GM18520 (cell line): ENCODE measurements at regions not wholly inside any gene's neighbourhood (a gene's known extent, or its start where the extent isn't known, plus 50 kb on each side); places are given as distances from the start of the nearest gene placed in this dataset.

Source experiments
- ATAC-seq: cut with Tn5 transposase; IDR thresholded peaks from one replicate; pipeline ENCODE4 v1.9.1; 2021; ENCODE audit not compliant: unreplicated experiment

DNA sequence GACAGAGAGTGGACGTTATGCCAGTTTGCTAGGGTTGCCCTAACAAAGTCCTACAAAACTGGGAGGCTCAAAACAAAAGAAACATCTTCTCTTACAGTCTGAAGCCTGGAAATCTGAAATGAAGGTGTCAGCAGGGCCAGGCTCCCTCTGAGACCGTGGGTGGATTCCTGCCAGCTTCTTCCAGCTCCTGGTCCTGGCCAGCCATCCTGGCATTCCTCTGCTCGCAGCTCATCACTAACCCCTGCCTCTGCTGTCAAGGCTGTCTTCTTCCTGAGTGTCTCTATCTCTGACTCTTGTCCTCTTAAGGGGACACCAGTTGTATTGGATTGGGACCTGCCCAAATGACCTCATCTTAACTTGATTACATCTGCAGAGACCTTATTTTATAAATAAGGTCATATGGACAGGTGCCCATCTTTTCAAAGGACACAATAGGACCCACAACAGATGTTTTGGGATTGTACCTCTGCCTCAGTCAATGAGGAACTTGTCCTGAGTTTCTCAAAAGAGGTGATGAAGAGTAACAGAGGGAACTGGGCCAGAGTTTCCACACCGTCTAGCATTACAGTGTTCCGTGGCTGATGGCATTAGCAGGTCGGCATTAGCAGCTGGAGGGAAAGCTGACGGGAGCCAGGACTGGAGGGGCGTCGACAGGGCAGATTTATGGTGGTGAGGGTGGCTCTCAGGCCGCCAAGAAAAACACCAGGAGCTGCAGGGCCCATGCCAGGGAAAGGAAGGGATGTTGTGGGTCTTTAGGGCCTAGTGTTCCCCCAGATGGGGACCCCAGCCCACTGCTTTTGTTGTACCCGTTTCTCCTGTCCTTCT is 157.3 kb downstream of the TBXT start:
- ATAC-seq = no peak

DNA sequence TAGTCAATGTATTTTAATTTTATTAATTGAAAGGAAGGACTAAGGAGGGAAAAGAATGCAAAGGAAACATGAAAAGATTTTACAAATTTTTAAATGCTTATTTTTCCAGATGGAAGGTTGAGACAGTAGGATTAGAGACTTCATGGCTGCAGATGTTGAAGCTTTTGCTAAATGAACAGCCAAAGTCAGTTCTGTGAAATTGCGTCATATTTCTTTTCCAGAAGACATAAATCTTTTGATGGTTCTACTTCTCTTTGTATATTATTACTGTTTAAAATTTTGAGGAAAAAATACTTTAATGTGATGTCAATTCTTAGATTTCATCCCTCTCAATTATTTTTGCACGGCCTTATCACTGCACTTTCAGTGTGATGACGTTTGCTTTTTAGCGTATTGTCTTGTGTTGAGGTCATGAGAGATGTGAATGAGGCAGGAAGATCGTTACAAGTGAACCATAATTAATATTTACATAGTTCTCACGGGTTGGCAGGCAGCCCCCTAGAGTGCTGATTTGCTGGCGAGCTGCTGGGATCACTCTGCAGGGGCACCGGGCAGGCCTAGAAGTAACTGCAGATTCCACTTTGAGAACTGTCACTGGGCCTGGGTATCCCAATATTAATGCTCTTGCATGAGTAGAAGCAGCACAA is 158.1 kb downstream of the TBXT start:
- no peak for ATAC-seq

DNA sequence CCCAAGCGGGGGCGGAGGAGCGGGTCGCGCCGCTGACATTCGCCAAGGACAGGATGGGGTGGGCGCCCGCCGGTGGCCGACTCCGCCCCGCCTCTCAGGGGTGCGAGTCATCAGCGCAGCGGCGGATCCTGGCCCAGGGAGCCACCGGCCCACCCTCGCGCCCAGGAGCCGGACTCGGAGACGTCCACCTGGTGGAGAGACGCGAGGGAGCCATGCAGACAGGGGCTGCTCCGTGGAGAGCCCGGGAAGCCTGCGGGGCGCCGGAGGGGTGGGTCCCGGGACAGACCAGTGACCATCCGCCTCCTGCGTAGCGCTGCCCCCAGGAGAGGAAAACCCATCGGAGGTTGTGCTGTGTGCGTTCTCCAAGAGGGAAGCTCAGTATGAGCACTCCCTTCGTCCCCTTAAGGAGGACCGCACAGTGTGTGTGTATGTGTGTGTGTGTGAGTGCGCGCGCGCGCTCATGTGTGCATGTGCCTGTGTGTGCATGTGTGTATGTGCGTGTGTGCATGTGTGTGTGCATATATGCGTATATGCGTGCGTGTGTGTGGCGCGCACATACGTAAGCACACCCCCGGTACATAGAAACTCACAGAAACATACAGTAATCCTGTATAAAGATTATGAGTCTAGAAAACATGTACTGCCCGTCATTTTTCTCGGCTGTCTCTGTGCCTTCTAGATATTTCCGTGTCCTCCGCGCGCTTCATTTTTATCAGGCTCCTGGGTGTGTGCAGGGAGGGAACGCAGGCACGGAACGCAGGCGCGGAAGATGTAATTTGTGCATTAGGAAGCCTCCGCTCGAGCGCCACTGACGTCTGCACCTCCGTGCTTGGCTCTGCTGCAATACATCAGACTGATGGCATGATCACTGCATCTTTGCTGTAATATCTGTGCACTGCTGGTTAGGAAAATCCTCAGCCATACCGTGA is 158.9 kb downstream of the TBXT start:
- ATAC-seq = no peak

GRCh38 chr6:166007349-166008263 is 160.0 kb downstream of the TBXT start:
- ATAC-seq = no peak

DNA sequence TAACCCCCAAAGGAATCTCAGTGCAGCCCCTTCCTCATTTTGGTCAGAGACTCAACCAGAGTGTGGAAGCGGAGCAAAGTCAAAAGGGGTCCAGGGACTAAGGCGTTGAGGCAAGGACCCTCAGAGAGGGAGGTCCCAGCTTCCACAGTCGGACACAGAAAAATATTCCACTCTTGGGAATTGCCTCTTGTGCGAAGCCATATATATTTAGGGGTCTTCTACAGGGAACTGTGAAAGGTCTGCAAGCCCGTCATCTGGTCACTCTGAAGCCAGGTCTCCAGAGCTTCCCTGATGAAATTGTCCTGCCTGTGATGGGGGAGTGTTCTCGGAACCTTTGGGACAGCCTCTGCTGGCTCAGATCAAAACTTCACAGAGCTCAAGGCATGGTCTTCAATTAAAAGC is 160.8 kb downstream of the TBXT start:
- ATAC-seq = no peak

DNA sequence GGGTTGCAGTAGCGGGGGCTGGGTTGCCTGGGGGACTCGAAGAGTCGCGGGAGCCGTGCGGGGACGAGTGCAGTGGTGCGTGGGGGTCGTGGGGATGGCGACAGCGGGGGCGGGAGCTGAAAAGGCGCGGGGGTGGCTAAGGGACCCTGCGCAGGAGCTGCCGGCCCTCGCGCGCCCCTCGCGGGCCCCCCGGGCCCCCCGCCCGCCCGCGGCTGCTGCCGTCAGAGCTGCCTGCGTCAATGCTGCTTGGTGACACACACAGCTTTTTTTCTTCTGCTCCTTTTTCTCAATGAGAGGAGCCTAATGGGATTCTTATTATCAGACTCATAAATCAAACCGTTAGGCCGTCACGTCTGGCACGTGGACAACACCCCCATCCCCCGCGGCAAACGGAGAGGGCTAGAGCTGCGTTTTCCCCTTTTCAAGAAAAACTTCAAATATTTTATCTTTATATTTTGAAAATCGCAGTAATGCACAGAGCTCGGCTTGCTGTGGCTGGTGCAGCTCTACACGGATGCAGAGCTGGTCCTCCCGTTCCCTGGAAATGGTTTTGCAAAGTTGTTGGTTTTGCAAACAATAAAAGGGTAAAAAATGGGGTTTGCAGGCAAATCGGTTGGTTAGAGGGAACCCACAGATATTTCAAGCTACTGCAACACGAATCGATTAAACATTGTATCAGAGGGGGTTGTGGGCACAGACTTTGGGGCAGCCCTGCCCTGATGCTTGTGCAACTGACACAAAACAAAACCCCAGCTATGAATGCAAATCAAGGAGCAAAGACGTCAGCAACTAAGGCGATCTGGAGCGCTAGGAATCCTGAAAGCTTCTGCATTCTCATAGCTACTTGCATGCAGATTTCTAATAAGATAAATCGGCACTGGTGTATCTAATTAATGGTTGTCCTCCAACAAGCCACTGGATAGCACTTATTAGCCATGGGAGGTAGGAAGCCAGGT is 161.4 kb downstream of the TBXT start:
- ATAC-seq = no peak

GRCh38 chr6:166005401-166005943 is 162.2 kb downstream of the TBXT start:
- no peak for ATAC-seq

GRCh38 chr6:166004876-166005275 is 162.8 kb downstream of the TBXT start:
- ATAC-seq = no peak

DNA sequence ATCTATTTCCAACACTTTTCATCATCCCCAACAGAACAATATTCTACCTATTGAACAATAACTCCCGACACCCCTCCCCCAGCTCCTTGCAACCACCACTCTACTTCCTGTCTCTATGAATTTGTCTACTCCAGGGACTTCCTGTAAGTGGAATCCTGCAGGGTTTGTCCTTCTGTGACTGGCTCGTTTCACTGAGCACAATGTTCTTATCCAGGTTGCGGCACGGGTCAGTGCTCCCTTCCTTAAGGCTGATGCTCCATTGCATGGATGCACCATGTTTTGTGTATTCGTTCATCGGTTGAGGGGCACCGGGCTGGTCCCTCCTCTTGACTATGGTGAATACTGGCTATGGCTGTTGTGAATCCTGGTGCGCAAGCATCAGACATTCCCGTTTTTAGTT is 163.2 kb downstream of the TBXT start:
- ATAC-seq = no peak

DNA sequence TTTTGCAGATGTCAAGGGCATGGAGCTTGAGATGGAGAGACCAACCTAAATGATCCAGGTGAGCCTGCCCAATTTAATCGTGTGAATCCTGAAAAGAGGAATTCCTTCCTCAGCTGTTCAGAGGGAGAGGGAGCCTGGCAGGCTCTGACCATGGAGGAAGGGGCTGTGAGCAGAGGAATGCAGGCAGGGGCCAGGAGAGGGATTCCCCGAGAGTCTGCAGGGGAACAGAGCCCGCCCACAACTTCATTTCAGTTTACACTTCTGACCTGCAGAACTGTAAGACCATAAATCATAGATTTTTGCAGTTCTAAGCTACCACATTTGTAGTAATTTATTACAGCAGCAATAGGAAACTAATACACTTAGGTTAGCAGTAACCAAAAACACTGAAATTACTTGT is 164.1 kb downstream of the TBXT start:
- no peak for ATAC-seq

GRCh38 chr6:166001359-166001758 is 166.3 kb downstream of the TBXT start:
- no peak for ATAC-seq

DNA sequence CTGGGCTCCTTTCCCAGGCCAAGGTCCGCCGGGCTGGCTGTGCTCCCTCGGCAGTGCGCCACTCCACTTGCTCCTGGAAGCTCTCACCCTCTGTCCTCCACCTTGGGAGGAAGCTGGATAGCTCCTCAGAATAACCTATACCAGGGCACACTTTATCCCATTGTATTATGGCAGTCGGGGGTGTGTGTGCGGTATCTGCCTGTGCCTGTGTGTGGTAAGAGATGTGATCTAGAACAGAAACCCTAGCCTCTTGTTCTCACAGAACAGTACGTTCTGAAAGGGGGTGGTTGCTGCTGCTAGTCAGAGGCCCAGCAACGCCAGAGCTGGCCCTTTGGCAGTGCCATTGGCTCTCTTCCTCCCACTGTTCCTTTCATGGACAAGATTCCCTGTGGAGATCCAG is 168.4 kb downstream of the TBXT start:
- no peak for ATAC-seq

DNA sequence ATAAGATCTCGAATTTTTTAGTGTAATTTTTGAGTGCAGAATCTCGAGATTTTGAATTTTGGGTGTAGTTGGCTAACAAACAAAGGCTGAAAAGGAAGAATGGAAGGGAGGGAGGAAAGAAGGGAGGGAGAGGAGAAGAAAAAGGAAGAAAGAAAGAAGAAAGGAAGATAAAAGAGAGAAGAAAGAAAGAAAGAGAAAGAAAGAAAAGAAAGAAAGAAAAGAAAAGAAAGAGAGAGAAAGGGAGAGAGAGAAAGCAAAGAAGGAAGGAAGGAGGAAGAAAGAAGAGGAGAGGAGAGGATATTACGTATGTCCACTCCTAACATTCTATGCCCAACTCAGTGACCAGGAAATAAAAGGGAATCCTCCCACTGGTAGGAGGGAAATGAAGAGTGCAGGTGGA is 169.6 kb downstream of the TBXT start:
- ATAC-seq = no peak

DNA sequence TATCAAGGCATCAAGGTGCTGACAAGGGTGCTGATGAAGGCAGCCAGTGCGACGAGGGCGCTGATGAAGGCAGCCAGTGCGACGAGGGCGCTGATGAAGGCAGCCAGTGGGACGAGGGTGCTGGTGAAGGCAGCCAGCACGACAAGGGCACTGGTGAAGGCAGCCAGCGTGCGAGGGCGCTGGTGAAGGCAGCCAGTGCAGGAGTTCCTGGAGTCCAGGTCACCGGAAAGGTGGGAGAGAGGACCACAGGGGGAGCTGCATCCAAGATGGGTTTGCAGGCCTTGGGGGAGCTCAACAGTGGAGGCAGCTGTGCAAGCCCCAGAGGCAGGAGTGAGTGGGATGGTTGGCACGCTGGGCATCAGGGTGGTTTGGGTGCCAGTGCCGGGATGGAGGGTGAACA is 176.3 kb downstream of the TBXT start:
- ATAC-seq = no peak

DNA sequence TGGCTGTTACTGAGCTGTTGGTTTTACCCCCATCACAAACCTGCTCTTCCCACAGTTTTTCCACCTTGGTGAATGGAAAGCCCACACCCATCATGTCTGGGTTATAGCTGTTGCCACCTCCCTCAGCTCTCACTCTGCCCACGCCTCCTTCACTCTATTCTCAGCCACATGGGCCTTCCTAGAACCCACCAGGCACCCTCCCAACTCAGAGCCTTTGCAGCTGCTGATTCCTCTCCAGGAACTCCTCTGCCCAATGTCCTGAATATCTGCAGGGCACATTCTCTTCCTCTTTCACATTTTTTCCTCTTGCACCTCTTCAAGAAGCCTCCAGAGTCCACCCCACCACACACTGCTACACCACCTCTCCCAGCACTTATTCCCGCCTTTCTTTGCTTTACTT is 177.4 kb downstream of the TBXT start:
- no peak for ATAC-seq

GRCh38 chr6:165988757-165989456 is 178.7 kb downstream of the TBXT start:
- no peak for ATAC-seq

DNA sequence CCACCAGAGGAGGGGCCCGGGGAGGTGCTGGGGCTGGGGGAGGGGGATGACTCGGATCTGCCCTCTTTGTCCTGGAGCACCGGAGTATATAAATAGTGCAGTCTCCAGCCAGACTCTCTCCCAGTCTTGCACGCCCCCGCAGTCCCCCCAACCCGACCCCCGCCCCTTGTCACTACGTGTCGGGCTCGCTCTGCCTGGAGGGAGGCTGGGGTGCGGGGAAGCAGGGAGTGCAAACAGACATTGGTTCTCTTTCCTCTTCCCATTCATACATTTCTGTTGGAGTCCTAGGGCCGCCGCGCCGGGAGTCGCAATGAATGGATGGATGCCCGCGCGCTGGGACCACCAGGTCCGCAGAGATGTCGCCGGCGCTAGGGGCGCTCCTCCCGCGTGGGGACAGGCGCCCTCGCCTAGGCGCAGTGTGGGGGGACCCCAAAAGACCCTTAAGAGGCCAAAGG is 179.3 kb downstream of the TBXT start:
- no peak for ATAC-seq

DNA sequence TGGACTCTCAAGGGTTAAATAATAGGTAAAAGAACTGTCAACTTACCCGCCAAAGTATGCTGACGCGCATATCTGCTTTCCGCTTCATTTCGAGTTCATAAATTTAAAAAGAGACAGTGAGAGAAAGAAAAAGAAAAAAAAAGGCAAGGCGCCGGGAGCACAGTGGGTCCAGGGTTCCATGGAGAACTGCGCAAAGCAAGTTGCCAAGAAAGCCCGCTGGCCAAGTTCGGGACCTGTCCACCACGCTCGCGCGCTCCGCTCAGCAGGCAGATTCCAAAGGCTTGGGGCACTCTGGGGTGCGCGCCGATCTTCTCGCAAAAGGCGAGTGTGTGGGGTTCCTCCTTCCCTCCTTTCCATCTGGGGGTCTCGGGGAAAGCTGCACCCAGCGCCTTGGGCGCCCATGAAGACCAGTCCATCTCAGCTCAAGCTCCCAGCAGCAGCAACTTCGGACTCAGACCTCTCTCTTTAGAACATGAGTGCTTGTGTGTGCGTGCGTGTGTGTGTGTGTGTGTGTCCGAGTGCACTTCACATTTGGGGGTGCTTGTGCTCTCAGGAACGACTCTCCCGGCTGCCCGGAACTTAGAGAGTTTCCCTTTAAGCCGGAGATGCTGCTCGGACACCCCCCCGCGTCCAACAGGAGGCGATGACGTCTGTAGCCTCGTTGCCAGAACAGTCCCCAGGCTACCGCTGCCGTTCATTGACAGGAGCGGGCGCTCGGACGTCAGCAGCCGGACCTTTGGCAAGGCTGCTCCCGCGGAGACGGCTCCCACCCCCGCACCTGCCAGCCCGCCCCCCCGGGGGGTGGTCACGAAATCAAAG is 180.0 kb downstream of the TBXT start:
- no peak for ATAC-seq
